Endothelial cell of umbilical vein (primary cell): ENCODE measurements at regions not wholly inside any gene's neighbourhood (a gene's known extent, or its start where the extent isn't known, plus 50 kb on each side); places are given as distances from the start of the nearest gene placed in this dataset.
"Not testable (repeated sequence)": the region's sequence is repeated elsewhere in the genome, so short reads cannot be mapped to it uniquely, and the experiment has no call there.

Experiments
- JUN ChIP-seq: IDR thresholded peaks from 2 replicates; pipeline ENCODE4 v1.6.1; 2011; ENCODE audit warnings: borderline replicate concordance, low read depth; ENCODE audit not compliant: insufficient read length, insufficient read depth
- POLR2A ChIP-seq: IDR thresholded peaks from 2 replicates; pipeline ENCODE4 v1.6.1; 2012; ENCODE audit warnings: low read depth, mild to moderate bottlenecking, control low read depth, low read length
- POLR2AphosphoS5 ChIP-seq: IDR thresholded peaks from 2 replicates; pipeline ENCODE4 v1.6.1; 2012; ENCODE audit warnings: low read depth, mild to moderate bottlenecking, control low read depth, low read length, moderate library complexity; ENCODE audit not compliant: insufficient read depth
- TF ChIP-seq, protein P1 (sequence below), 2 donors: IDR thresholded peaks; 1 replicate in 1 of 2; 2 replicates in 1 of 2; pipeline ENCODE4 v1.5.1; 2011; ENCODE audit warnings: low read length in 2 of 2, mild to moderate bottlenecking in 2 of 2, moderate library complexity in 2 of 2, control low read depth in 1 of 2, inconsistent platforms in 1 of 2, low read depth in 1 of 2; ENCODE audit not compliant: insufficient read depth in 1 of 2; ENCODE audit errors: extremely low read depth in 1 of 2

DNA sequence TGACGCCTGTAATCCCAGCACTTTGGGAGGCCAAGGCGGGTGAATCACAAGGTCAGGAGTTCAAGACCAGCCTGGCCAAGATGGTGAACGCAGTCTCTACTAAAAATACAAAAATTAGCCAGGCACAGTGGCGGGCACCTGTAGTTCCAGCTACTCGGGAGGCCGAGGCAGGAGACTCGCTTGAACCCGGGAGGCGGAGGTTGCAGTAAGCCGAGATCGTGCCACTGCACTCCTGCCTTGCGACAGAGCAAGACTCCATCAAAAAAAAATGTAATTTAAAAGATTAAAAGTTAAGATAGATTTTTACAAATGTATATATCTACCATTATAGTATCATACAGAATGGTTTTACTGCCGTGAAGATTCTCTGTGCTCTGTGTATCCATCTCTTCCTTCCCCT lies 1464.1 kb downstream of the FOXD4L5 start:
- TF ChIP-seq, protein P1, sequence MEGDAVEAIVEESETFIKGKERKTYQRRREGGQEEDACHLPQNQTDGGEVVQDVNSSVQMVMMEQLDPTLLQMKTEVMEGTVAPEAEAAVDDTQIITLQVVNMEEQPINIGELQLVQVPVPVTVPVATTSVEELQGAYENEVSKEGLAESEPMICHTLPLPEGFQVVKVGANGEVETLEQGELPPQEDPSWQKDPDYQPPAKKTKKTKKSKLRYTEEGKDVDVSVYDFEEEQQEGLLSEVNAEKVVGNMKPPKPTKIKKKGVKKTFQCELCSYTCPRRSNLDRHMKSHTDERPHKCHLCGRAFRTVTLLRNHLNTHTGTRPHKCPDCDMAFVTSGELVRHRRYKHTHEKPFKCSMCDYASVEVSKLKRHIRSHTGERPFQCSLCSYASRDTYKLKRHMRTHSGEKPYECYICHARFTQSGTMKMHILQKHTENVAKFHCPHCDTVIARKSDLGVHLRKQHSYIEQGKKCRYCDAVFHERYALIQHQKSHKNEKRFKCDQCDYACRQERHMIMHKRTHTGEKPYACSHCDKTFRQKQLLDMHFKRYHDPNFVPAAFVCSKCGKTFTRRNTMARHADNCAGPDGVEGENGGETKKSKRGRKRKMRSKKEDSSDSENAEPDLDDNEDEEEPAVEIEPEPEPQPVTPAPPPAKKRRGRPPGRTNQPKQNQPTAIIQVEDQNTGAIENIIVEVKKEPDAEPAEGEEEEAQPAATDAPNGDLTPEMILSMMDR (IDR thresholded peaks at IDR 0.05; ENCODE audit: extremely low read depth in 1 of 2, insufficient read depth in 1 of 2, low read depth in 1 of 2, low read length in 2 of 2) = not testable (repeated sequence)
- TF ChIP-seq POLR2A, JUN, POLR2AphosphoS5: not testable (repeated sequence)
